Adrenal gland (tissue), 5 donors: ENCODE measurements at regions not wholly inside any gene's neighbourhood (a gene's known extent, or its start where the extent isn't known, plus 50 kb on each side); places are given as distances from the start of the nearest gene placed in this dataset.
"Not testable (repeated sequence)": the region's sequence is repeated elsewhere in the genome, so short reads cannot be mapped to it uniquely, and the experiment has no call there.

Experiments used
- CTCF ChIP-seq, 6 experiments: fragments of 450-650 bp in 4 of 6; fragments of 200-600 bp in 2 of 6; sonication (generic) in 1 of 6; IDR thresholded peaks; 1 replicate in 5 of 6; 2 replicates in 1 of 6; pipeline versions ENCODE4 v1.5.1 to v1.8.0; 2016 to 2021; ENCODE audit warnings: antibody characterized with exemption in 6 of 6, mild to moderate bottlenecking in 2 of 6, moderate library complexity in 1 of 6
- POLR2A ChIP-seq, 2 donors: fragments of 450-650 bp; IDR thresholded peaks; one replicate each; pipeline ENCODE4 v1.6.1; 2017; ENCODE audit warnings: antibody characterized with exemption in 2 of 2, mild to moderate bottlenecking in 2 of 2, moderate library complexity in 1 of 2
- donor health status: DM: no; HTN: no; CAD: no.

- not testable (repeated sequence) for TF ChIP-seq POLR2A, CTCF (IDR thresholded peaks at IDR 0.05)
These were observed 668.1 kb downstream of the NUP35 start for GRCh38 chr2:183792165-183792924.
